GM23338 (cell line): ENCODE measurements at regions not wholly inside any gene's neighbourhood (a gene's known extent, or its start where the extent isn't known, plus 50 kb on each side); places are given as distances from the start of the nearest gene placed in this dataset.

ENCODE experiments used
- ATAC-seq: fragments of 200-7000 bp; cut with Tn5 transposase; 3 replicates; pipeline ENCODE4 v1.9.1; 2020
- DNase-seq: peaks from one replicate; pipeline ENCODE4 v3.0.0-alpha.2; 2015; ENCODE audit warnings: low spot score
- H2AFZ ChIP-seq: fragments of 200-600 bp; sonication (generic); 2 replicates; pipeline ENCODE4 v1.8.0; 2016; ENCODE audit warnings: antibody characterized with exemption, mild to moderate bottlenecking, moderate library complexity
- H3F3A ChIP-seq: fragments of 200-600 bp; sonication (generic); replicated peaks from 2 replicates; pipeline ENCODE4 v1.8.0; 2017; ENCODE audit warnings: antibody characterized with exemption, mixed run types, low read depth
- H3K27ac ChIP-seq: fragments of 200-600 bp; sonication (generic); 2 replicates; pipeline ENCODE4 v1.6.1; 2016; ENCODE audit warnings: low read depth
- H3K27me3 ChIP-seq: fragments of 200-600 bp; sonication (generic); 2 replicates; pipeline ENCODE4 v1.8.0; 2016; ENCODE audit warnings: mild to moderate bottlenecking, mixed run types, moderate library complexity; ENCODE audit not compliant: insufficient read depth
- H3K36me3 ChIP-seq: fragments of 200-600 bp; sonication (generic); 2 replicates; pipeline ENCODE4 v1.8.0; 2016; ENCODE audit warnings: mild to moderate bottlenecking; ENCODE audit not compliant: insufficient read depth
- H3K4me1 ChIP-seq: fragments of 200-600 bp; sonication (generic); 2 replicates; pipeline ENCODE4 v1.8.0; 2016; ENCODE audit warnings: mild to moderate bottlenecking, moderate library complexity; ENCODE audit not compliant: insufficient read depth
- H3K4me2 ChIP-seq: fragments of 200-600 bp; sonication (generic); 2 replicates; pipeline ENCODE4 v1.7.1; 2017; ENCODE audit warnings: mixed run types
- H3K4me3 ChIP-seq: fragments of 200-600 bp; sonication (generic); 2 replicates; pipeline ENCODE4 v1.6.1; 2016; ENCODE audit warnings: mixed run types
- H3K79me2 ChIP-seq: fragments of 200-600 bp; sonication (generic); replicated peaks from 2 replicates; pipeline ENCODE4 v1.8.0; 2017; ENCODE audit warnings: mild to moderate bottlenecking; ENCODE audit not compliant: insufficient read depth
- H3K9me2 ChIP-seq: fragments of 200-600 bp; sonication (generic); 2 replicates; pipeline ENCODE4 v1.8.0; 2017; ENCODE audit not compliant: insufficient read depth
- H4K20me1 ChIP-seq: fragments of 200-600 bp; sonication (generic); replicated peaks from 2 replicates; pipeline ENCODE4 v1.8.0; 2017; ENCODE audit warnings: mild to moderate bottlenecking; ENCODE audit not compliant: insufficient read depth
- H3K27ac Mint-ChIP-seq: 2 replicates; pipeline ENCODE4 v1.8.0; 2020; ENCODE audit warnings: inconsistent platforms, mild to moderate bottlenecking, moderate library complexity, mixed read lengths
- H3K27me3 Mint-ChIP-seq: 3 replicates; pipeline ENCODE4 v1.8.0; 2022; ENCODE audit warnings: low read depth, mild to moderate bottlenecking, moderate library complexity, mixed read lengths, inconsistent platforms; ENCODE audit not compliant: insufficient read depth, poor library complexity
- H3K36me3 Mint-ChIP-seq: 3 replicates; pipeline ENCODE4 v1.8.0; 2021; ENCODE audit warnings: low read depth, mild to moderate bottlenecking, inconsistent platforms, moderate library complexity, mixed read lengths
- H3K4me1 Mint-ChIP-seq: 3 replicates; pipeline ENCODE4 v1.8.0; 2020; ENCODE audit warnings: mild to moderate bottlenecking, inconsistent platforms, mixed read lengths
- H3K4me3 Mint-ChIP-seq: 3 replicates; pipeline ENCODE4 v1.8.0; 2021; ENCODE audit warnings: moderate library complexity, mild to moderate bottlenecking, inconsistent platforms, mixed read lengths
- H3K9me3 Mint-ChIP-seq: 3 replicates; pipeline ENCODE4 v1.8.0; 2020; ENCODE audit warnings: moderate library complexity, mild to moderate bottlenecking, inconsistent platforms, mixed read lengths
- CREB1 ChIP-seq: fragments of 250-450 bp; sonication (Bioruptor Pico); IDR thresholded peaks from 2 replicates; pipeline ENCODE4 v1.5.0; 2020; ENCODE audit warnings: low read depth, mild to moderate bottlenecking, moderate library complexity
- EZH2 ChIP-seq: fragments of 200-600 bp; sonication (generic); IDR thresholded peaks from one replicate; pipeline ENCODE4 v1.8.0; 2017; ENCODE audit warnings: antibody characterized with exemption, mild to moderate bottlenecking, low read depth; ENCODE audit not compliant: unreplicated experiment
- EZH2phosphoT487 ChIP-seq: fragments of 200-600 bp; sonication (generic); IDR thresholded peaks from one replicate; pipeline ENCODE4 v1.8.1; 2018; ENCODE audit warnings: antibody characterized with exemption; ENCODE audit not compliant: unreplicated experiment
- JUNB ChIP-seq: IDR thresholded peaks from one replicate; pipeline ENCODE4 v1.6.1; 2016; ENCODE audit warnings: antibody characterized with exemption; ENCODE audit not compliant: unreplicated experiment
- NANOG ChIP-seq: IDR thresholded peaks from 2 replicates; pipeline ENCODE4 v1.6.1; 2016; ENCODE audit warnings: antibody characterized with exemption, borderline replicate concordance
- POLR2AphosphoS5 ChIP-seq: IDR thresholded peaks from 2 replicates; pipeline ENCODE4 v1.6.1; 2016; ENCODE audit warnings: antibody characterized with exemption, low read depth
- STAT1 ChIP-seq: IDR thresholded peaks from one replicate; pipeline ENCODE4 v1.6.1; 2016; ENCODE audit warnings: antibody characterized with exemption; ENCODE audit not compliant: unreplicated experiment
- ZNF114 ChIP-seq: fragments of 250-450 bp; sonication (Bioruptor Pico); IDR thresholded peaks from 2 replicates; pipeline ENCODE4 v1.5.0; 2020; ENCODE audit warnings: mild to moderate bottlenecking, moderate library complexity
- ZNF331 ChIP-seq: fragments of 250-450 bp; sonication (Bioruptor Pico); IDR thresholded peaks from 2 replicates; pipeline ENCODE4 v1.5.0; 2020; ENCODE audit warnings: low read depth, mild to moderate bottlenecking, moderate library complexity
- TF ChIP-seq, protein P1 (sequence below): IDR thresholded peaks from 2 replicates; pipeline ENCODE4 v1.6.1; 2016; ENCODE audit warnings: antibody characterized with exemption
- TF ChIP-seq, protein P2 (sequence below): IDR thresholded peaks from one replicate; pipeline ENCODE4 v1.6.1; 2018; ENCODE audit warnings: antibody characterized with exemption; ENCODE audit not compliant: unreplicated experiment
- TF ChIP-seq, protein P3 (sequence below), 2 experiments: fragments of 200-600 bp in 1 of 2; sonication (generic) in 1 of 2; conservative IDR thresholded peaks; 2 replicates each; pipeline versions ENCODE4 v1.5.1 to v1.6.1; 2016 to 2017; ENCODE audit warnings: antibody characterized with exemption in 2 of 2, low read depth in 2 of 2, mild to moderate bottlenecking in 2 of 2, moderate library complexity in 1 of 2
- TF ChIP-seq, protein P4 (sequence below): fragments of 250-450 bp; sonication (Bioruptor Pico); IDR thresholded peaks from 2 replicates; pipeline ENCODE4 v1.5.0; 2020; ENCODE audit warnings: mild to moderate bottlenecking, moderate library complexity

DNA sequence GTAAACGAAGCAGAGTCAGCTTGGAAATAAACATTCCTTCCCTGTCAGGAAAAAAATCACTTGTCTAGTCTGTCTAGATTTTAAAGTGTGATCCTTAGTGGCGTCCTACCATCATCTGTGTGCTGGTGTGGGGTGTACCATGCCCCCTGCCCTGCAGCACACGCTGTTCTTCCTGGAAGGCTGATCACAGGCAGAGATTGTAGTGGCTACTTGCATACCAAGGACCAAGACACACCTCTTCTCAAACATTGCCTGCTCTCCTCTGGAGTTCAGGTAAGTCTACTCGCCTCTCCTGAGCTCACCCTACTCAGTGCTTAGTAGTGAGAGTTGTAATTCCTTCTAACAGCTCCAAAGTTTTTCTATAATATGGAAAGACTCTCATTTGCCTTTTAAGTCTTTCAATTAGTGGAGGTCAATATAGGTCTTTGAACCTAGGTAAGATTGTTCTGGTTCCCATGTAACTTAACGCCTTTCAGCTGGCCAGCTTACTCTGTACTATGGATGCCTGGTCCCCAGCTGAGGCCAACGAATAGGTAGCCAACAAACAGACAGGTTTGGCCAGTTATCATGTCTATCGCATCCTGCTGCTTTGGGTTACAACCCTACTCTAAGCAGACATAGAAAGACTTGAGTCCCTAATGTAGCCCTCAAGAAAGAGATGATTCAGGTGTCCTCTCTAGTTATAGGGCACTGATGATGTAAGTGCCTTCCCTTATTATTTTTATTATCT, 55.4 kb downstream of the XCL1 start:
- no peak for DNase-seq
- no peak overlapping the region for H3K27ac Mint-ChIP-seq
- Histone ChIP-seq H3K79me2 (no peaks in the 10 kb centered on the region), H2AFZ (no peak overlapping the region), H3K9me2 (no peaks in the 10 kb centered on the region), H3K36me3 (no peaks in the 10 kb centered on the region), H3K4me2 (no peak overlapping the region), H3K27ac (no peak overlapping the region), H3K4me1 (no peaks in the 10 kb centered on the region), H3K27me3 (no peaks in the 10 kb centered on the region), H3K4me3 (no peak overlapping the region), H3F3A (no peaks in the 10 kb centered on the region), H4K20me1 (no peaks in the 10 kb centered on the region)
- no peak for TF ChIP-seq ZNF331
- TF ChIP-seq STAT1 = no peak
- TF ChIP-seq, protein P1, sequence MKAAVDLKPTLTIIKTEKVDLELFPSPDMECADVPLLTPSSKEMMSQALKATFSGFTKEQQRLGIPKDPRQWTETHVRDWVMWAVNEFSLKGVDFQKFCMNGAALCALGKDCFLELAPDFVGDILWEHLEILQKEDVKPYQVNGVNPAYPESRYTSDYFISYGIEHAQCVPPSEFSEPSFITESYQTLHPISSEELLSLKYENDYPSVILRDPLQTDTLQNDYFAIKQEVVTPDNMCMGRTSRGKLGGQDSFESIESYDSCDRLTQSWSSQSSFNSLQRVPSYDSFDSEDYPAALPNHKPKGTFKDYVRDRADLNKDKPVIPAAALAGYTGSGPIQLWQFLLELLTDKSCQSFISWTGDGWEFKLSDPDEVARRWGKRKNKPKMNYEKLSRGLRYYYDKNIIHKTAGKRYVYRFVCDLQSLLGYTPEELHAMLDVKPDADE = no peak
- TF ChIP-seq, protein P2, sequence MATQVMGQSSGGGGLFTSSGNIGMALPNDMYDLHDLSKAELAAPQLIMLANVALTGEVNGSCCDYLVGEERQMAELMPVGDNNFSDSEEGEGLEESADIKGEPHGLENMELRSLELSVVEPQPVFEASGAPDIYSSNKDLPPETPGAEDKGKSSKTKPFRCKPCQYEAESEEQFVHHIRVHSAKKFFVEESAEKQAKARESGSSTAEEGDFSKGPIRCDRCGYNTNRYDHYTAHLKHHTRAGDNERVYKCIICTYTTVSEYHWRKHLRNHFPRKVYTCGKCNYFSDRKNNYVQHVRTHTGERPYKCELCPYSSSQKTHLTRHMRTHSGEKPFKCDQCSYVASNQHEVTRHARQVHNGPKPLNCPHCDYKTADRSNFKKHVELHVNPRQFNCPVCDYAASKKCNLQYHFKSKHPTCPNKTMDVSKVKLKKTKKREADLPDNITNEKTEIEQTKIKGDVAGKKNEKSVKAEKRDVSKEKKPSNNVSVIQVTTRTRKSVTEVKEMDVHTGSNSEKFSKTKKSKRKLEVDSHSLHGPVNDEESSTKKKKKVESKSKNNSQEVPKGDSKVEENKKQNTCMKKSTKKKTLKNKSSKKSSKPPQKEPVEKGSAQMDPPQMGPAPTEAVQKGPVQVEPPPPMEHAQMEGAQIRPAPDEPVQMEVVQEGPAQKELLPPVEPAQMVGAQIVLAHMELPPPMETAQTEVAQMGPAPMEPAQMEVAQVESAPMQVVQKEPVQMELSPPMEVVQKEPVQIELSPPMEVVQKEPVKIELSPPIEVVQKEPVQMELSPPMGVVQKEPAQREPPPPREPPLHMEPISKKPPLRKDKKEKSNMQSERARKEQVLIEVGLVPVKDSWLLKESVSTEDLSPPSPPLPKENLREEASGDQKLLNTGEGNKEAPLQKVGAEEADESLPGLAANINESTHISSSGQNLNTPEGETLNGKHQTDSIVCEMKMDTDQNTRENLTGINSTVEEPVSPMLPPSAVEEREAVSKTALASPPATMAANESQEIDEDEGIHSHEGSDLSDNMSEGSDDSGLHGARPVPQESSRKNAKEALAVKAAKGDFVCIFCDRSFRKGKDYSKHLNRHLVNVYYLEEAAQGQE = no peak
- TF ChIP-seq CREB1 (CRISPR knock-in tag) = no peak
- TF ChIP-seq POLR2AphosphoS5 = no peak
- no peak for TF ChIP-seq JUNB
- TF ChIP-seq, protein P3, sequence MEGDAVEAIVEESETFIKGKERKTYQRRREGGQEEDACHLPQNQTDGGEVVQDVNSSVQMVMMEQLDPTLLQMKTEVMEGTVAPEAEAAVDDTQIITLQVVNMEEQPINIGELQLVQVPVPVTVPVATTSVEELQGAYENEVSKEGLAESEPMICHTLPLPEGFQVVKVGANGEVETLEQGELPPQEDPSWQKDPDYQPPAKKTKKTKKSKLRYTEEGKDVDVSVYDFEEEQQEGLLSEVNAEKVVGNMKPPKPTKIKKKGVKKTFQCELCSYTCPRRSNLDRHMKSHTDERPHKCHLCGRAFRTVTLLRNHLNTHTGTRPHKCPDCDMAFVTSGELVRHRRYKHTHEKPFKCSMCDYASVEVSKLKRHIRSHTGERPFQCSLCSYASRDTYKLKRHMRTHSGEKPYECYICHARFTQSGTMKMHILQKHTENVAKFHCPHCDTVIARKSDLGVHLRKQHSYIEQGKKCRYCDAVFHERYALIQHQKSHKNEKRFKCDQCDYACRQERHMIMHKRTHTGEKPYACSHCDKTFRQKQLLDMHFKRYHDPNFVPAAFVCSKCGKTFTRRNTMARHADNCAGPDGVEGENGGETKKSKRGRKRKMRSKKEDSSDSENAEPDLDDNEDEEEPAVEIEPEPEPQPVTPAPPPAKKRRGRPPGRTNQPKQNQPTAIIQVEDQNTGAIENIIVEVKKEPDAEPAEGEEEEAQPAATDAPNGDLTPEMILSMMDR (conservative IDR thresholded peaks at IDR 0.05; ENCODE audit: low read depth in 2 of 2) = no peak
- TF ChIP-seq EZH2phosphoT487 = no peak
- TF ChIP-seq EZH2 = no peak
- TF ChIP-seq ZNF114 (CRISPR knock-in tag) = no peak
- TF ChIP-seq, protein P4, sequence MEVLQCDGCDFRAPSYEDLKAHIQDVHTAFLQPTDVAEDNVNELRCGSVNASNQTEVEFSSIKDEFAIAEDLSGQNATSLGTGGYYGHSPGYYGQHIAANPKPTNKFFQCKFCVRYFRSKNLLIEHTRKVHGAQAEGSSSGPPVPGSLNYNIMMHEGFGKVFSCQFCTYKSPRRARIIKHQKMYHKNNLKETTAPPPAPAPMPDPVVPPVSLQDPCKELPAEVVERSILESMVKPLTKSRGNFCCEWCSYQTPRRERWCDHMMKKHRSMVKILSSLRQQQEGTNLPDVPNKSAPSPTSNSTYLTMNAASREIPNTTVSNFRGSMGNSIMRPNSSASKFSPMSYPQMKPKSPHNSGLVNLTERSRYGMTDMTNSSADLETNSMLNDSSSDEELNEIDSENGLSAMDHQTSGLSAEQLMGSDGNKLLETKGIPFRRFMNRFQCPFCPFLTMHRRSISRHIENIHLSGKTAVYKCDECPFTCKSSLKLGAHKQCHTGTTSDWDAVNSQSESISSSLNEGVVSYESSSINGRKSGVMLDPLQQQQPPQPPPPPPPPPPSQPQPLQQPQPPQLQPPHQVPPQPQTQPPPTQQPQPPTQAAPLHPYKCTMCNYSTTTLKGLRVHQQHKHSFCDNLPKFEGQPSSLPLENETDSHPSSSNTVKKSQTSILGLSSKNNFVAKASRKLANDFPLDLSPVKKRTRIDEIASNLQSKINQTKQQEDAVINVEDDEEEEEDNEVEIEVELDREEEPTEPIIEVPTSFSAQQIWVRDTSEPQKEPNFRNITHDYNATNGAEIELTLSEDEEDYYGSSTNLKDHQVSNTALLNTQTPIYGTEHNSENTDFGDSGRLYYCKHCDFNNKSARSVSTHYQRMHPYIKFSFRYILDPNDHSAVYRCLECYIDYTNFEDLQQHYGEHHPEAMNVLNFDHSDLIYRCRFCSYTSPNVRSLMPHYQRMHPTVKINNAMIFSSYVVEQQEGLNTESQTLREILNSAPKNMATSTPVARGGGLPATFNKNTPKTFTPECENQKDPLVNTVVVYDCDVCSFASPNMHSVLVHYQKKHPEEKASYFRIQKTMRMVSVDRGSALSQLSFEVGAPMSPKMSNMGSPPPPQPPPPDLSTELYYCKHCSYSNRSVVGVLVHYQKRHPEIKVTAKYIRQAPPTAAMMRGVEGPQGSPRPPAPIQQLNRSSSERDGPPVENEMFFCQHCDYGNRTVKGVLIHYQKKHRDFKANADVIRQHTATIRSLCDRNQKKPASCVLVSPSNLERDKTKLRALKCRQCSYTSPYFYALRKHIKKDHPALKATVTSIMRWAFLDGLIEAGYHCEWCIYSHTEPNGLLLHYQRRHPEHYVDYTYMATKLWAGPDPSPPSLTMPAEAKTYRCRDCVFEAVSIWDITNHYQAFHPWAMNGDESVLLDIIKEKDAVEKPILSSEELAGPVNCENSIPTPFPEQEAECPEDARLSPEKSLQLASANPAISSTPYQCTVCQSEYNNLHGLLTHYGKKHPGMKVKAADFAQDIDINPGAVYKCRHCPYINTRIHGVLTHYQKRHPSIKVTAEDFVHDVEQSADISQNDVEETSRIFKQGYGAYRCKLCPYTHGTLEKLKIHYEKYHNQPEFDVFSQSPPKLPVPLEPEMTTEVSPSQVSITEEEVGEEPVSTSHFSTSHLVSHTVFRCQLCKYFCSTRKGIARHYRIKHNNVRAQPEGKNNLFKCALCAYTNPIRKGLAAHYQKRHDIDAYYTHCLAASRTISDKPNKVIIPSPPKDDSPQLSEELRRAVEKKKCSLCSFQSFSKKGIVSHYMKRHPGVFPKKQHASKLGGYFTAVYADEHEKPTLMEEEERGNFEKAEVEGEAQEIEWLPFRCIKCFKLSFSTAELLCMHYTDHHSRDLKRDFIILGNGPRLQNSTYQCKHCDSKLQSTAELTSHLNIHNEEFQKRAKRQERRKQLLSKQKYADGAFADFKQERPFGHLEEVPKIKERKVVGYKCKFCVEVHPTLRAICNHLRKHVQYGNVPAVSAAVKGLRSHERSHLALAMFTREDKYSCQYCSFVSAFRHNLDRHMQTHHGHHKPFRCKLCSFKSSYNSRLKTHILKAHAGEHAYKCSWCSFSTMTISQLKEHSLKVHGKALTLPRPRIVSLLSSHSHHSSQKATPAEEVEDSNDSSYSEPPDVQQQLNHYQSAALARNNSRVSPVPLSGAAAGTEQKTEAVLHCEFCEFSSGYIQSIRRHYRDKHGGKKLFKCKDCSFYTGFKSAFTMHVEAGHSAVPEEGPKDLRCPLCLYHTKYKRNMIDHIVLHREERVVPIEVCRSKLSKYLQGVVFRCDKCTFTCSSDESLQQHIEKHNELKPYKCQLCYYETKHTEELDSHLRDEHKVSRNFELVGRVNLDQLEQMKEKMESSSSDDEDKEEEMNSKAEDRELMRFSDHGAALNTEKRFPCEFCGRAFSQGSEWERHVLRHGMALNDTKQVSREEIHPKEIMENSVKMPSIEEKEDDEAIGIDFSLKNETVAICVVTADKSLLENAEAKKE (CRISPR knock-in tag) = no peak
- no peak for TF ChIP-seq NANOG
- H3K27me3 Mint-ChIP-seq = no peaks in the 10 kb centered on the region
- no peaks in the 10 kb centered on the region for H3K9me3 Mint-ChIP-seq
- H3K4me3 Mint-ChIP-seq = no peak overlapping the region
- ATAC-seq = no peak; the same call in 1 of the 3 replicates
- H3K36me3 Mint-ChIP-seq = no peaks in the 10 kb centered on the region
- H3K4me1 Mint-ChIP-seq = peaks cover 7% of the 10 kb centered on the region
